PFSK-1 (cell line): ENCODE measurements at regions not wholly inside any gene's neighbourhood (a gene's known extent, or its start where the extent isn't known, plus 50 kb on each side); places are given as distances from the start of the nearest gene placed in this dataset.

Experiments used
- SIN3A ChIP-seq: IDR thresholded peaks from 2 replicates; pipeline ENCODE4 v1.6.1; 2012; ENCODE audit warnings: mild to moderate bottlenecking, low read length, moderate library complexity, borderline replicate concordance; ENCODE audit not compliant: insufficient read depth
- TAF1 ChIP-seq: IDR thresholded peaks from 2 replicates; pipeline ENCODE4 v1.6.1; 2012; ENCODE audit warnings: low read length, control low read depth, borderline replicate concordance; ENCODE audit not compliant: insufficient read depth
- TF ChIP-seq, protein P1 (sequence below), 2 experiments: IDR thresholded peaks; 2 replicates each; pipeline versions ENCODE4 v1.6.1 to v1.8.0; 2011 to 2012; ENCODE audit warnings: low read depth in 2 of 2, low read length in 2 of 2, control low read depth in 1 of 2, inconsistent platforms in 1 of 2, mild to moderate bottlenecking in 1 of 2, moderate library complexity in 1 of 2; ENCODE audit not compliant: insufficient read depth in 1 of 2

GRCh38 chr5:167488371-167488770 is 803.1 kb upstream of the WWC1 start:
- TF ChIP-seq TAF1 (no peak), SIN3A (no peak)
- TF ChIP-seq, protein P1, sequence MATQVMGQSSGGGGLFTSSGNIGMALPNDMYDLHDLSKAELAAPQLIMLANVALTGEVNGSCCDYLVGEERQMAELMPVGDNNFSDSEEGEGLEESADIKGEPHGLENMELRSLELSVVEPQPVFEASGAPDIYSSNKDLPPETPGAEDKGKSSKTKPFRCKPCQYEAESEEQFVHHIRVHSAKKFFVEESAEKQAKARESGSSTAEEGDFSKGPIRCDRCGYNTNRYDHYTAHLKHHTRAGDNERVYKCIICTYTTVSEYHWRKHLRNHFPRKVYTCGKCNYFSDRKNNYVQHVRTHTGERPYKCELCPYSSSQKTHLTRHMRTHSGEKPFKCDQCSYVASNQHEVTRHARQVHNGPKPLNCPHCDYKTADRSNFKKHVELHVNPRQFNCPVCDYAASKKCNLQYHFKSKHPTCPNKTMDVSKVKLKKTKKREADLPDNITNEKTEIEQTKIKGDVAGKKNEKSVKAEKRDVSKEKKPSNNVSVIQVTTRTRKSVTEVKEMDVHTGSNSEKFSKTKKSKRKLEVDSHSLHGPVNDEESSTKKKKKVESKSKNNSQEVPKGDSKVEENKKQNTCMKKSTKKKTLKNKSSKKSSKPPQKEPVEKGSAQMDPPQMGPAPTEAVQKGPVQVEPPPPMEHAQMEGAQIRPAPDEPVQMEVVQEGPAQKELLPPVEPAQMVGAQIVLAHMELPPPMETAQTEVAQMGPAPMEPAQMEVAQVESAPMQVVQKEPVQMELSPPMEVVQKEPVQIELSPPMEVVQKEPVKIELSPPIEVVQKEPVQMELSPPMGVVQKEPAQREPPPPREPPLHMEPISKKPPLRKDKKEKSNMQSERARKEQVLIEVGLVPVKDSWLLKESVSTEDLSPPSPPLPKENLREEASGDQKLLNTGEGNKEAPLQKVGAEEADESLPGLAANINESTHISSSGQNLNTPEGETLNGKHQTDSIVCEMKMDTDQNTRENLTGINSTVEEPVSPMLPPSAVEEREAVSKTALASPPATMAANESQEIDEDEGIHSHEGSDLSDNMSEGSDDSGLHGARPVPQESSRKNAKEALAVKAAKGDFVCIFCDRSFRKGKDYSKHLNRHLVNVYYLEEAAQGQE (IDR thresholded peaks at IDR 0.05; ENCODE audit: insufficient read depth in 1 of 2, low read depth in 2 of 2, low read length in 2 of 2): no peak
